GM19023 (cell line): ENCODE measurements at regions not wholly inside any gene's neighbourhood (a gene's known extent, or its start where the extent isn't known, plus 50 kb on each side); places are given as distances from the start of the nearest gene placed in this dataset.
A peak's percentile ranks its signal among the peaks of the same experiment; 100 is the strongest.
"Not testable (repeated sequence)": the region's sequence is repeated elsewhere in the genome, so short reads cannot be mapped to it uniquely, and the experiment has no call there.

Experiments
- ATAC-seq: cut with Tn5 transposase; IDR thresholded peaks from one replicate; pipeline ENCODE4 v1.9.1; 2021; ENCODE audit warnings: mild to moderate bottlenecking, moderate library complexity; ENCODE audit not compliant: unreplicated experiment

DNA sequence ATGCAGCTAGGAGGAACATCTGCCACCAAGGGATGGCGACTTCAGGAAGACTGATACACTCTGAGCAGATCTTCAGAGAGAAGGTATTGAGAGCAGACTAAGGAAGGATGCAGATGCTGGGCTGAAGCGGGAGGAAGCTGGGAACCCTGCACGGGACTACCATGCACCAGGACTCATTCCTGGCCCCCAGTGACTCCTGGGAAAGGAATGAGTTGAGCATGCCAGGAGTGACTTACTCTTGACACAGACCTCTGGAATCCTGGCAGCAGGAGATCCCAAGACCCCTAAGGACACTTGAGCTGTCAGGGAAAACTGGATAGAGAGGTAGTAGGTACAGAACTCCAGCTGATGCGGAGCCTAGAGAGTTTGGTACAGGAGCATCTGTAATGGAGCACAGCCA lies 336.1 kb downstream of the RPS29 start:
- ATAC-seq, result no peak

DNA sequence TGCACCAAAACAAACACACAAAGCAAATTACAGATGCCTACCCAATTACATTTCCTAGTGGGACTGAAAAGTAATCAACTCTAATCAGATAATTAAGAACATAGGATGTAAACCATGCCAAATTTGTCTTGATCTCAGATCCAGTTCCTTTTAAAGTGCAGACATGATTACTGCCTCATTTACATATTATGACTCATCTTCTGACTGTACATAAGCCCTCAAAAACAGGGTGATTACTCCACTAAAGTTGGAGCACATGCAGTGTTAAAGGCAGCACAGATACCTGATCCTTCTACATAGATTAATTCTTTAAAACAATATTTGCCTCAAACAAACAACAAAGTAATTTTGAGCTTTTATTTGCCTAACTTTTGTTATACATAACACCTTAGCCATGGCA lies 337.2 kb downstream of the RPS29 start:
- no peak for ATAC-seq

DNA sequence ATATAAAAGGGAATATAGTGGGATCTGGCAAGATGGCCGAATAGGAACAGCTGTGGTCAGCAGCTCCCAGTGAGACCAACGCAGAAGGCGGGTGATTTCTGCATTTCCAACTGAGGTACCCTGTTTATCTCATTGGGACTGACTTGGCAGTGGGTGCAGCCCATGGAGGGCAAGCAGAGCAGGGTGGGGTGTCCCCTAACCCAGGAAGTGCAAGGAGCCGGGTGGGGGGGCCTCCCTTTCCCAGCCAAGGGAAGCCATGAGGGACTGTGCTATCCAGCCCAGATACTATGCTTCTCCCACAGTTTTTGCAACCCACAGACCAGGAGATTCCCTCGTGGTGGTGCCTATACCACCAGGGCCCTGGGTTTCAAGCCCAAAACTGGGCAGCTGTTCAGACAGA lies 342.4 kb downstream of the RPS29 start:
- not testable (repeated sequence) for ATAC-seq

DNA sequence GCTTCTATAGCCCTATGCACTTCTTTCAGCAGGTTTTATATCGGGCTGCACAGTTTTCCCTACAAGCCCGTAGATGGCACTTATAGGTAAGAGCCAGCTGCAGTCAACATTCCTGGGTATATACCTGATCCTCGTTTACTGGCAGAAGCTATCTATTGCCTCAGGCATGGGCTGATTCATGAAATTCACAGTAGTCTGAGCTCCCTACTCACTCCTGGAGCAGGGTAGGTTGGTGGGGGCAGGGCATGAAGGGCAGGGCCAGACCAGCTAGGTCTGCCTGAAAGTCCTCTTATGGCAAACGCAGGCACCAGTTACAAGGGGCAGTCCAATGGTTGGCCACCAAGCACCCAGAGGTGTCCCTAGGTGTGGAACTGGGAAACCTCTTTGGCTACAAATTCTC lies 345.8 kb downstream of the RPS29 start:
- no peak for ATAC-seq

DNA sequence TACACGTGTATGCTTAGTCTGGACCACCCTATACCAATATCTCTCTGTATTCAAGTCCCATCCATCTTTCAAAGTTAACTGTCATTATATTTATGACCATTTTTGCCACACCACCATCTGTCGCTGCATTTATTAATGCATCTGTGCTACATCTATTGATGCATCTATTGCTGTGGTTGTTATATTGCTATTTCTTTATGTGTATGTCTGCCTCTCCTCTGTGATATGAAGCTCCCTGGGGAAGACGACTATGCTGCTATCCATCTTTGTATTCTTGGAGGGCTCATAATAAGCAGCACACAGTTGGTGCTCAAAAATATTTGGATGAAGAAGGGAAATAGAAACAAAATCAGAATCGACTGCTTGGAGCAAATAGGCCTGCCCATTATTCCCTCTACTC lies 357.6 kb downstream of the RPS29 start:
- ATAC-seq, result no peak

DNA sequence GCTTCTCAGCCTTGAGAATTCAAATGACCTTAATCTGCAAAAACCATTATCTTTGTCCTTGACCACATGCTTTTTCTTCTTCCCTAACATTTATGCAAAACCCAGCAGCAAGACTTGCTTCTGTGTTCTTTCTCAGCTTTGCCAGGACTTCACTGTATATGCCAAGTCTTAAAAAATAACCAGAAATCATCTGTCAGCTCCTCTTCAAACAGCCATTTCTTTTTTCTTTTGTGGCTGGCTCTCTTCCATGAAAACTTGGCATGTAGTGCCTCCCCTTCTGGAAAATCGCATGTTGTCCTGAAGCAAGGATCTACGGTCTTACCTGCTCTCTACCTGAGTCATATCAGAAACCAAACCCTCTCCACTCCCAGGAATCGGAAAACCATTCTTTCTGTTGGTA lies 364.9 kb downstream of the RPS29 start:
- no peak for ATAC-seq

DNA sequence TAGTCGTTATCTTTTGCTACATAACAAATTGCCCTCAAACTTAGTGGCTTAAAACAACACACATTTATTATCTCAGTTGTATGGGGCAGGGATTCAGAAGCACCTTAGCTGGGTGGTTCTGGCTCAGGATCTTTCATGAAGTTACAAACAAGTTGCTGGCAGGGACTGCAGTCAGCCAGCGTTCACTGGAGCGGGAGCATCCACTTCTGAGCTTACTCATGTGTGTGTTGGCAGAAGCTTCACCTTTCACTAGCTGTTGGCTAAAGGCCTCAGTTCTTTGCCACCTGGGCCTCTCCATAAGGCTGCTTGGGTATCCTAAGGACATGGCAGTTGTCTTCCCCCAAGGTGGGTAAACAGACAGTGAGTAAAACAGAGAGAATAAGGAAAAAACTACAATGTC lies 365.7 kb downstream of the RPS29 start:
- no peak for ATAC-seq

DNA sequence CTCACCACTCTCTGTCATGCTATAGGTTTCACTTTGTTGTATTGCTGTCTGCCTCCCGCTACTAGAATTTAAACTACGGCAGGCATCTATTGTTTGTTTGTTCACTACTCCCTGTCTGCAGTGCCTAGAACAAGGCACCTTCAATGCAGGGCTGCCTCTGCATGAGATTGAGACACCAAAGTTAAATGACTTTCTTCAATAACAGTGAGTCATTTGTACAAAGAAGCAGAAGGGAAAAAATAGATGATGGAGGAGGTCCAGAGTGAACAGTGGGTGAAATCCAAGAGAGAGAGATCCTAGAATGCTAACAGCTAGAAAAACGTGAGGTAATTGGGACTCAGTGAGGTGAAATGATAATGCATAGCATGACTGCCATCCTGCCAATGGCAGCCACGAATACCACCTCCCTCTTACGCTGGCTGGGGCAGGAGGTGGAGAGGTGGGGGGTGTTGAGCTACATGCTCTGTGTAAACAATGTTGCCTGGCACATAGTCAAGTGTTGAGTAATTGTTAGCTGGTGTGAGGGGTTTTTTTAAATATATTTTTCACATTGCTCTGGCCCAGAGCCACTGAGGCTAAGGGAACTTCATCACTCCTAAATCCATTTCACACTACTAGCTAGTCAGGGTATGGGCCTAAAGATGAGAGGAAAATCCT lies 367.6 kb downstream of the RPS29 start:
- no peak for ATAC-seq

DNA sequence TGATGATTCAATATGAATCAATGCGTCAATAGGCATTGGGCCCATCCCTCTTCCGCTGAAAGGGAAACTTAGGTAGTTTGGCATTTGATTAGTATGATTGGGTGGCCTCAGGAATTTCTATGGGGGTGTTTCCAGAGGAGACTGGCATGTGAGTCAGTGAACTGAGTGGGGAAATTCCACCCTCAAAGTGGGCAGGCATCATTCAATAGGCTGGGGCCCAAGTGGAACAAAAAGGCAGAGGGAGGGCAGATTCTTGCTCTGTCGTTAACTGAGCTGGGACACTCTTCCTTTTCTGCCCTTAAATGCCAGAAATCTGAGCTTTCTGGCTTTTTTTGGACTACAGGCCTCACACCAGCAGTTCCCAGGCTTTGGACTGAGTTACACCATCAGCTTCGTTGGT lies 373.5 kb downstream of the RPS29 start:
- no peak for ATAC-seq

DNA sequence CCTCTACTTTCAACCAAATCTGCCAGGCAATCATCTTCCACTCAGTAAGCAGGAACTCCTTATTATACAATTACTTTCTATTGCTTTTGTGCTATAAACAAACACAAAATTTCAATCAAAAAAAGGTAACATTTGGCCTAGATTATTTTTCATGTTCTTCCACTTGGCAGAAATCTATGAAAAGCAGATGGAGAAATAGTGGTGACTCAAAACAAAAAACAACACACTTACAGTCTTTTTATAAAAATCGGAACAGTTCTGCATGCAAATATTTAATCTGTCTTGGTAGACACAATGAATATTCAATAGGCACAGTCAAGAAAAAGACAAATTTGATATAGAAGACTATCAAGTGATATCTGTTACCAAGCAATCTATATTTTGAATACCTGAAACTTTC lies 376.8 kb downstream of the RPS29 start:
- no peak for ATAC-seq

DNA sequence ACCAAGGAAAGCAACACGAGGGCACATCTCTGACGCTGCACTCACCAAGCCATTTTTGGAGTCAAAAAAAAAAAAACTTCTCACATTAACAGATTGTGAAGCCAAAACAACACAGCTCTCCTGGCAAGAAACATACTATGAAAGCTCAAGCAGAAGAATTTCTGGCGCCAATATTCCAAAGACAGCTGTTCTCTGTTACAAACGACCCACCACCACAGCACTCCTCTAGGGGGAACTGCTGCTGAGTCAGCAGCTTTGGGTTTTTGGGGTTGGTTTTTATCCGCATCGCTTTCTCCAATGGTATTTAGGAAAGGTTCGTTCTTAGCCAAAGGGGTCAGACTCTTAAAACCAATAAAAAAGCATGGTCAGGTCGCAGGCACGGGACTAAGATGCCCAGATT lies 379.4 kb downstream of the RPS29 start:
- no peak for ATAC-seq

DNA sequence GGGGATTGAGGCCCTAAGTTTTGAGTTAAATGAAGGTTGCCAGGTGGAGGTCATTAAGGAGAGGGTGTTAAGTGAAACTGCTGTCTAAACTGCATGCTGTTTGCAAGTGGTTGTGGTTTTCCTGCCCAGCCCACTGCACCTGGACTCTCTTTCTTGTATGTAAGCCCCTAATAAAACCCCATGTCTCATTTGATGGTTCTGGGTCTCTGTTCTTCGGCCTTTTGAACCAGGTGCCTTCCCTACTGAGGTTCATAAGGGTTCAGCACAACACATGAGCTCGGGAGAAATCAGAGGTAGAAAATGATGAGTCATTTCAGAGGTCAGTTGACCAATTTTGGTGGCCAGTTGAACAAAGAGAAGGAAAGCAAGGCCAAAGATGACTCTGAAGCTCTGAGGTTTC lies 382.5 kb downstream of the RPS29 start:
- ATAC-seq, result no peak

DNA sequence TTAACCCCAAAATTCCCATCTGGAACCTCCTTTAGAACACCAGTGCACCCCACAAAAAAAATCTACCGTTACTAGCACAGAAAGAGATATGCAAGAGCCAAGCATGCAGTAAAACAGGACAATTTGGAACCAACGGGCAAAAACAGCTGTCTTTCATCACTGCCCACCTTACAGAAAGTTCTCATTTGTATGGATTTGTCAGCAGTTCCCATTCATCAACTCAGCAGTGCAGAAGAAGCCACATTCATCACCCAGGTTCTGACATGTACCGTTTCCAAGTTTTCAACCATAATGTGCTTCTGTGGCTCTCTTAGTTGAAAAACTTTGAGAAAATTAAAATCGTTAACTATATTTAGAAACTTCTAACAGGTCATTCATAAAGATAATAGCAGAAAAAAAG lies 387.0 kb downstream of the RPS29 start:
- no peak for ATAC-seq

DNA sequence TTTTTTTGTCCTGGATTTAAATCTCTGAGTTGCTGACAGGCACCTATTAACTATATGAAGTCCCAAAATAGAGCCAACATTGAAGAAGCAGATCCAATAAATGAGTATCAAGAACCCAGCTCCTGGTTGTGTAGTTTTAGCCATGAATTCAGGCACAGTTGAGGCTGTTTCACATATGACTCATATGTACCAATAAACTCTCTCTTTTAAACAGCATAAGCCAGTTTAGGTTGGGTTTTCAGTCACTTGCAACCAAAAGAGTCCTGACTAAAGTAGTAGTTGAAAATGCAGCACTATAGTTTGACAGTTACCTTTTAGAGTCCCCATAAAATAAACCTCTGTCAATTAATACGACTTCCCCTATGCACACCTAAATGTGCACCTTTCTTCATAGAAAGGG lies 389.9 kb downstream of the RPS29 start:
- ATAC-seq, result no peak

DNA sequence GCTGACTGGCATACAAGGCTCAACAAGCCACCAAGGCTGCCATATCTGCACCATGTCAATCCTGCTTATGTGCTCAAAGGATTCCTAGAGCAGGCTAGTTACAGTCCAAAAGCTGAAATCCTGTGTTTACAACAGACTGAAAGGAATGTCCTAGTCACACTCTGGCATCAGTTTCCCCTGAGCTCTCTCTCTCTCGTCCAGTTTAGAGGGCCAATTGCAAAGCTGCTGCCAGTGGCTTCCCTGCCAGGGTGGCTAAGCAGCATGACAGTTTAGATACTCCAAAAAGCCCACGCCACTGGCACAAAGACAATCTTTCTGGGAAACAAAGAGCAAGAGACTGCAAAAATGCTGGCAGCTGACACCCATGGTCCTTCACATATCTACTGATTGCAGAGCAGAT lies 392.1 kb downstream of the RPS29 start:
- no peak for ATAC-seq

DNA sequence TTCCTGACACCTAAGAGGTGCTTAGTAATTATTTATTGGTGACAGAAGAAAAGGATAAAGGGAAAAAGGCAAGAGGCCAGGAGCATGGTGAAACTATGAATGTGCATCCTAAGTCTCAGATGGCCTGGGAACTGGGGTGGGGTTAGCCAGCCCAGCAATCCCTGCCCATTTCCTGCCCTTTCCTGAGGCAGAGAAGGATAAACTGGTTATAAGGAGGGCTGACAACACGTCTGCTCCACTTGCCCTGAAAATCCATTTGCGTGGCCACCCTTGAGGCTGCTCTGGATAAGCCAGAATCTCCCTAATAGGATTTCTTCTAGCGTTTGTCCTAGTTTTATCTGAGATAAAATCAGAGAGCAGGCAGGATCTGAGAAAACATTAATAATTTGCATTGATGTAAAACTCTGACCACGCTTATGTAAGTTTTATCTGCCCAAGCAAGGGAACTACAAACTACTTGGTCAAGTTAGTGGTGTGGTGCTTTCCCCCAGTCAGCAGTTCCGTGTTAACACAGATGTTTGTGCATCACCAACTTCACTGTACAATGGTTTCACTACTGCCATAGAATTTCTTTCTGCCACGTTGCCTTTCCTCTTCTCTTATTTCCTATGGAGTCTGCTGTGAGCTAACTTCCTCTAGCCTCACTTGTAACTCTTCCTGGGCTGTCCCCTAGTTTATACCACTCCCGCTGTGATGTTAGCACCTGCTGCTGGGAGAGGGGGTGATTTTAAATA lies 392.7 kb downstream of the RPS29 start:
- peak; percentile 99 for ATAC-seq

DNA sequence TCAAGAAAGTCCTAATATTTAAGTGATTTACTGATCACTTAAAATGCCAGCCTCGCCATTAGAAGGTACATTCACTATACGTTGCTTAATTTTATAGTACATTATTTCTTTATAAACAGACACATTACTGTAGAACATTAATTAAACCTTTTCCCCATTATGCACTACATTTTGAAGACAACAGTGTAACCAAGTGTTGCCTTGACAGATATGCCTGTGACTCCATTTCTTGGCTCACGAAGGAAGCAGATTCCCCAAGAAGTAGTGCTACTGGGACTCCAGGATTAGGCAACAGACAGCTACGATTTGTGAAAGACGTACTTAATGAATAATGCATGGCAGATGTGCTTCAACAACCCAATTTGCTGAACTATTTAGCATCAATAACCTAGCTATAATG lies 394.8 kb downstream of the RPS29 start:
- ATAC-seq, result no peak

DNA sequence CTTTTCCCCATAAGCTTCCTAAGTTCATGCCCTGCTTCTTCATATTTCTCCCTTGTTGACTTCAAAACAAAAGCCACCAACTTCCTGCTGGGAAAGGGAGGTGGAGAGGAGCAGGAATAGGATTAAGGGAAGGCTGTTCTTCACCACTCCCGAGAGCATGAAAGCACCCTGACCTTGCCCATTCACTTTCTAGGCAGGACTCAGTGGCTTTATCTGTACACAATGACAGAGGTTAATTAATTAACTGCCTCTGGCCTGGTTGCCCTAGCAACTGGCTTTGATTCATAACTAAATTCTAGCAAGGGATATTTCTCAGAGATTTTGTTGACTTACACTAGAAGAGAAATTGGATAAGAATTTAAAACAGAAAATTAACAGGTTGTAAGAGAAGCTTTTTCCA lies 396.8 kb downstream of the RPS29 start:
- no peak for ATAC-seq

DNA sequence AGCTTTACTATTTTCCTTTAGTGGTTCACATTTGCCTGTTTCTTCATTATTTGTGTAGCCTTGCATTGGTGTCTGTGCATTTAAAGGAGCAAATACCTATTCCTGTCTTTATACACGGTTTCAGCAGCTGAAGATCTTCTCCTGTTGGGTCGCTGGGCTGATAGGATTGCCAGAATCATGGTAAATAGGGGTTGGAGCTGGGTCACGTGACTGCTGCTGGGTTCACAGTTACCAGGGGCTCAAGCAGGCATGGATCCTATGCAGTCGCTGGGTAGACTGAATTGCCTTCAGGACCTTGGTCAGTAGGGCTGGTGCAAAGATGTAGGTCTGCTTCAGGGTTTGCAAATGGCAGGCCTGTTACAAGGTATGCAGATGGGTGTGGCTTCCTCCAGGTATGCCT lies 398.4 kb downstream of the RPS29 start:
- no peak for ATAC-seq

DNA sequence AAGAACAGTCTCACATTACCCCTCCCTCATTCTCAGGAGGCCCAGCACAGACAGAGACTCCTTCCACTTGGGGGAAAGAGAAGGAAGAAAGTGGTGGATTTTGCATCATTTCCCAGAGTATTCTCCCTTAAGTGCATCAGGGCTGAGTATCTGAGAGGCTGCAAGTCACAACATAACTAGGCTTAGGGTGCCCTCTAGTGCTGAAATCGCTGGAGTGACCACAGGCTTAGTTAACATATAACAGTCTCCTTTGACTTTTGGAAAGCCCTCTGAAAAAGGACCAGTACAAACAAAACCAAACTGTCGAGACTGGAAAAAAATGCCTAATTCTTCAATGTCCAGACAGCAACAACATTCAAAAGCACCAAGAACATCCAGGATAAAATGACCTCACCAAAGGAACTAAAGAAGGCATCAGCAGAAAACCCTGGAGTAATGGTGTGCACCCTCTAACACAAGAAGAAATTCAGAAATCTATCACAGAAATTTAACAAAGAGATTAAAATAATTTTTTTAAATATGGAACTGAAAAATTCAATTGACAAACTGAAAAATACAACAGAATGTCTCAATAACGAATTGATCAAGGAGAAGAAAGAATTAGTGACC lies 412.3 kb downstream of the RPS29 start:
- ATAC-seq, result peak; percentile 98

DNA sequence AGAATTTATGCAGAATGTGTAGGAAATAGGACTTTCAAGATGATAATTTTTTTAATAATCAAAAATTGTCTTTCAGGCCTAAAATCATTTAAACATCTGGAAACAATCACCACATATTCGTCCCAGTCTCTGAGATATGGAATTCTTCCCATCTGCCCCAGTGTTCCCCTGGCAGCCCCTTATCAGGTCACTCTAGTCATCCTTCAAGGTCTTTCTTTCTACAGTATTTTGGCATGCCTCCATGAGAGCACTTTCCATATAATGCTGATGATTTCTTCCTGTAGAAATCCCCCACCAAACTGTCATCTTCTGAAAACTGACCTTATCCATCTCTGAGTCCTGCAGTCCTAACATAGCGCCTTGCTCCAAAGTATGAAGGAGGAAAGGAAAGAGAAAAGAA lies 422.1 kb downstream of the RPS29 start:
- no peak for ATAC-seq

DNA sequence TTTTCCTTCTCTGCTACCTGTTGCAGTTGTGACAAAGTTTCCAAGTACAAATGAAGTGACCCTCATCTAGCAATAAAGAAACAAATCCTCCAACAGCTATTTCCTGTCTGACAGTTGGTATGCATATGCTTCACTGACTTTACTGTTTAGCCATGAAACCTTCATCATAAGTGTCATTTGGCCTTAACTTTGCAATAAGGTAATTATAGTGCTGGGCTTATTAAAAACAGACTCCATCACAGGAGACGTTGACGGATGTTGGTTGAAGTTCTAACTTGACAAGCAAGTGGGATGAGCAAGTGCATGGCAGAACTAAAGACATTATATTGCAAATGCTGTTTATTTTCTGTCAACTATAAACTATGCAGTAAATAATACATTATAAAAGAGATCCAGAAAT lies 425.2 kb downstream of the RPS29 start:
- ATAC-seq, result no peak
